Liver (tissue), 8 donors: ENCODE measurements at regions not wholly inside any gene's neighbourhood (a gene's known extent, or its start where the extent isn't known, plus 50 kb on each side); places are given as distances from the start of the nearest gene placed in this dataset.

ENCODE experiments used
- DNase-seq: peaks from one replicate; pipeline ENCODE4 v3.0.0-alpha.2; 2017; ENCODE audit warnings: low spot score
- H3K27ac ChIP-seq, 2 donors: one replicate each; pipeline ENCODE4 v1.7.0; 2013; ENCODE audit warnings: inconsistent platforms in 2 of 2, low read length in 2 of 2, control low read depth in 1 of 2, low read depth in 1 of 2, mild to moderate bottlenecking in 1 of 2
- H3K27me3 ChIP-seq, 4 donors: one replicate each; pipeline versions ENCODE4 v1.6.1 to v1.7.0; 2013; ENCODE audit warnings: low read length in 3 of 4, inconsistent platforms in 1 of 4, mild to moderate bottlenecking in 1 of 4, moderate library complexity in 1 of 4; ENCODE audit not compliant: control insufficient read depth in 4 of 4, insufficient read depth in 4 of 4
- H3K36me3 ChIP-seq, 4 donors: one replicate each; pipeline versions ENCODE4 v1.6.1 to v1.7.0; 2013; ENCODE audit warnings: low read length in 3 of 4, mild to moderate bottlenecking in 3 of 4, low read depth in 1 of 4, moderate library complexity in 1 of 4; ENCODE audit not compliant: control insufficient read depth in 4 of 4, insufficient read depth in 3 of 4
- H3K4me1 ChIP-seq, 4 donors: one replicate each; pipeline versions ENCODE4 v1.6.1 to v1.7.0; 2013; ENCODE audit warnings: low read length in 3 of 4, mild to moderate bottlenecking in 3 of 4, moderate library complexity in 1 of 4; ENCODE audit not compliant: control insufficient read depth in 4 of 4, insufficient read depth in 4 of 4
- H3K4me3 ChIP-seq, 3 donors: one replicate each; pipeline versions ENCODE4 v1.6.1 to v1.7.0; 2013; ENCODE audit warnings: low read length in 3 of 3, control low read depth in 1 of 3, low read depth in 1 of 3, mild to moderate bottlenecking in 1 of 3
- H3K9ac ChIP-seq, 2 donors: one replicate each; pipeline ENCODE4 v1.7.0; 2013; ENCODE audit warnings: low read length in 2 of 2, mild to moderate bottlenecking in 2 of 2, moderate library complexity in 2 of 2, control low read depth in 1 of 2, low read depth in 1 of 2
- H3K9me3 ChIP-seq, 4 donors: one replicate each; pipeline versions ENCODE4 v1.6.1 to v1.7.0; 2013; ENCODE audit warnings: low read length in 3 of 4; ENCODE audit not compliant: control insufficient read depth in 4 of 4
- CTCF ChIP-seq: fragments of 150-350 bp; IDR thresholded peaks from 2 replicates; pipeline ENCODE4 v1.5.1; 2017; ENCODE audit warnings: improper control_type of control experiment, low read depth, low read length; ENCODE audit not compliant: missing input control
- EGR1 ChIP-seq, 2 donors: IDR thresholded peaks; 2 replicates each; pipeline ENCODE4 v1.6.1; 2016 to 2018; ENCODE audit warnings: antibody characterized with exemption in 2 of 2, low read depth in 2 of 2
- FOXA1 ChIP-seq: IDR thresholded peaks from 2 replicates; pipeline ENCODE4 v1.6.1; 2016; ENCODE audit warnings: antibody characterized with exemption
- FOXA2 ChIP-seq: IDR thresholded peaks from 2 replicates; pipeline ENCODE4 v1.6.1; 2016; ENCODE audit warnings: antibody characterized with exemption
- GABPA ChIP-seq, 2 donors: IDR thresholded peaks in 1 of 2; conservative IDR thresholded peaks in 1 of 2; 2 replicates each; pipeline ENCODE4 v1.6.1; 2016; ENCODE audit warnings: antibody characterized with exemption in 2 of 2, mild to moderate bottlenecking in 1 of 2, moderate library complexity in 1 of 2
- HNF4A ChIP-seq, 2 donors: conservative IDR thresholded peaks; 2 replicates each; pipeline ENCODE4 v1.6.1; 2016; ENCODE audit warnings: antibody characterized with exemption in 2 of 2, mild to moderate bottlenecking in 2 of 2
- HNF4G ChIP-seq: IDR thresholded peaks from 2 replicates; pipeline ENCODE4 v1.6.1; 2016; ENCODE audit warnings: antibody characterized with exemption
- JUND ChIP-seq, 2 donors: IDR thresholded peaks; 2 replicates each; pipeline ENCODE4 v1.6.1; 2016; ENCODE audit warnings: antibody characterized with exemption in 2 of 2
- NR2F2 ChIP-seq: IDR thresholded peaks from 2 replicates; pipeline ENCODE4 v1.6.1; 2016; ENCODE audit warnings: antibody characterized with exemption
- RAD21 ChIP-seq, 2 donors: IDR thresholded peaks; 2 replicates each; pipeline ENCODE4 v1.6.1; 2016; ENCODE audit warnings: antibody characterized with exemption in 2 of 2, mild to moderate bottlenecking in 2 of 2
- REST ChIP-seq: IDR thresholded peaks from 2 replicates; pipeline ENCODE4 v1.6.1; 2016; ENCODE audit warnings: antibody characterized with exemption, mild to moderate bottlenecking
- RXRA ChIP-seq, 2 donors: IDR thresholded peaks; 2 replicates each; pipeline ENCODE4 v1.6.1; 2017 to 2018; ENCODE audit warnings: antibody characterized with exemption in 2 of 2, mild to moderate bottlenecking in 1 of 2
- SP1 ChIP-seq: IDR thresholded peaks from 2 replicates; pipeline ENCODE4 v1.6.1; 2018; ENCODE audit warnings: antibody characterized with exemption, mild to moderate bottlenecking
- TAF1 ChIP-seq: conservative IDR thresholded peaks from 2 replicates; pipeline ENCODE4 v1.6.1; 2016; ENCODE audit warnings: antibody characterized with exemption, mild to moderate bottlenecking
- YY1 ChIP-seq: IDR thresholded peaks from 2 replicates; pipeline ENCODE4 v1.6.1; 2016; ENCODE audit warnings: antibody characterized with exemption, mild to moderate bottlenecking
- ZBTB33 ChIP-seq: IDR thresholded peaks from 2 replicates; pipeline ENCODE4 v1.6.1; 2016; ENCODE audit warnings: antibody characterized with exemption
- WGBS: extraction: QIAGEN DNeasy Blood & Tissue Kit; methylation state at CpG from one replicate; pipeline ENCODE4 v1.1.7; 2013; 5-methylcytosine and 5-hydroxymethylcytosine counted together
- TF ChIP-seq, protein P1 (sequence below): IDR thresholded peaks from 2 replicates; pipeline ENCODE4 v1.6.1; 2016; ENCODE audit warnings: antibody characterized with exemption
- TF ChIP-seq, protein P2 (sequence below): IDR thresholded peaks from 2 replicates; pipeline ENCODE4 v1.6.1; 2016; ENCODE audit warnings: antibody characterized with exemption
- donor health status: healthy.
- donor health status: healthy.
- donor health status: healthy.
- donor health status: healthy.
- donor health status: healthy.

DNA sequence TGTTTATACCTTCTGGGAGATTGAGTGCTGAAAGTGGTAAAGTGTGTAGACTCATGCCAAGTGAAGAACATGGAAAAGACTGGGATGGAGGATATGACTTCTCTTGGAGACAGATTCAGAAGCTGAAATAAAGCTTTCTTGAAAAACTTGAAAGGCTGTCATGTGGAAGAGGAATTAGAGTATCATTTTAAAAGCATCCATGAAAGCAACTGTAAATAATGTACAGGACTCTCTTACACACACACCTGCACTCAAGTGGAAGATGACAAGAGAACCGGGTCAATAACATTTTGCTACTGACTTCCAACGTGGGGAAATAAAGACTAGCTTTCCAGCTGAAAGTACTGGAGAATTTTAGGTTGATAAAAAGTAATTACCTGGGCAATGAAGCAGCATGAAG is 658.2 kb downstream of the TDRD15 start:
- Histone ChIP-seq H3K27me3 (no peaks in the 10 kb centered on the region), H3K9me3 (no peaks in the 10 kb centered on the region), H3K4me3 (no peak overlapping the region), H3K27ac (no peak overlapping the region), H3K4me1 (no peaks in the 10 kb centered on the region), H3K9ac (no peak overlapping the region), H3K36me3 (no peaks in the 10 kb centered on the region)
- TF ChIP-seq SP1 (no peak), NR2F2 (no peak), FOXA2 (no peak), YY1 (no peak), RAD21 (IDR thresholded peaks at IDR 0.05) (no peak), HNF4G (no peak), GABPA (IDR thresholded peaks at IDR 0.05 in 1 of 2, conservative IDR thresholded peaks at IDR 0.05 in 1 of 2) (no peak), REST (no peak), JUND (IDR thresholded peaks at IDR 0.05) (no peak), TAF1 (no peak), HNF4A (conservative IDR thresholded peaks at IDR 0.05) (no peak), EGR1 (IDR thresholded peaks at IDR 0.05; ENCODE audit: low read depth in 2 of 2) (no peak), FOXA1 (no peak), RXRA (IDR thresholded peaks at IDR 0.05) (no peak), CTCF (no peak), ZBTB33 (no peak)
- TF ChIP-seq, protein P1, sequence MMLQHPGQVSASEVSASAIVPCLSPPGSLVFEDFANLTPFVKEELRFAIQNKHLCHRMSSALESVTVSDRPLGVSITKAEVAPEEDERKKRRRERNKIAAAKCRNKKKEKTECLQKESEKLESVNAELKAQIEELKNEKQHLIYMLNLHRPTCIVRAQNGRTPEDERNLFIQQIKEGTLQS: no peak
- TF ChIP-seq, protein P2, sequence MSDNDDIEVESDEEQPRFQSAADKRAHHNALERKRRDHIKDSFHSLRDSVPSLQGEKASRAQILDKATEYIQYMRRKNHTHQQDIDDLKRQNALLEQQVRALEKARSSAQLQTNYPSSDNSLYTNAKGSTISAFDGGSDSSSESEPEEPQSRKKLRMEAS: no peak
- 83% methylated on average over 2 of the region's 2 CpGs for WGBS
- DNase-seq: no peak
